Psoas muscle (tissue), 7 donors: ENCODE measurements at regions not wholly inside any gene's neighbourhood (a gene's known extent, or its start where the extent isn't known, plus 50 kb on each side); places are given as distances from the start of the nearest gene placed in this dataset.

Experiments
- ATAC-seq, 4 donors: fragments of 200-7000 bp; cut with Tn5 transposase; one replicate each; pipeline ENCODE4 v1.9.1; 2020; ENCODE audit warnings: moderate library complexity in 3 of 4, mild to moderate bottlenecking in 2 of 4
- DNase-seq, 2 donors: peaks; one replicate each; pipeline ENCODE4 v3.0.0-alpha.2; 2020
- H3K27ac ChIP-seq: fragments of 200-600 bp; one replicate; pipeline ENCODE4 v1.8.0; 2022
- H3K27me3 ChIP-seq, 3 donors: fragments of 200-600 bp in 1 of 3; one replicate each; pipeline versions ENCODE4 v1.6.1 to v1.8.0; 2013 to 2022; ENCODE audit warnings: low read length in 2 of 3, mild to moderate bottlenecking in 2 of 3, moderate library complexity in 1 of 3; ENCODE audit not compliant: insufficient read depth in 3 of 3
- H3K36me3 ChIP-seq, 2 donors: fragments of 200-600 bp in 1 of 2; one replicate each; pipeline versions ENCODE4 v1.6.1 to v1.8.0; 2013 to 2022; ENCODE audit warnings: low read depth in 1 of 2, mild to moderate bottlenecking in 1 of 2, moderate library complexity in 1 of 2; ENCODE audit not compliant: insufficient read depth in 1 of 2
- H3K4me1 ChIP-seq: fragments of 200-600 bp; one replicate; pipeline ENCODE4 v1.8.0; 2022
- H3K4me3 ChIP-seq: fragments of 200-600 bp; one replicate; pipeline ENCODE4 v1.8.0; 2022; ENCODE audit warnings: mild to moderate bottlenecking
- H3K9me3 ChIP-seq: fragments of 200-600 bp; one replicate; pipeline ENCODE4 v1.8.0; 2022
- CTCF ChIP-seq: fragments of 200-600 bp; IDR thresholded peaks from one replicate; pipeline ENCODE4 v1.8.0; 2022; ENCODE audit warnings: antibody characterized with exemption
- WGBS, 3 donors: extraction: QIAGEN DNeasy Blood & Tissue Kit; methylation state at CpG; one replicate each; pipeline versions ENCODE4 v1.1.6 to v1.1.7; 2013; 5-methylcytosine and 5-hydroxymethylcytosine counted together
- intact Hi-C, 2 donors: fragments of 100-400 bp; cut with DNase I; formaldehyde crosslinking; loops; one replicate each; pipeline versions ENCODE4 v1.11.0 to v1.14.2; 2022
- donor health status: healthy with polysubstance abuse.
- donor health status: DM: no; HTN: no; CAD: no; lungs with moderate emphysema.
- donor health status: Bipolar disorder and iron deficiency.
- donor health status: healthy.
- donor health status: DM: yes; HTN: yes; CAD: no.
- donor health status: DM: no; HTN: no; CAD: no.
- donor health status: DM: yes; HTN: yes; CAD: no.

GRCh38 chr20:6863355-6863754, 95.9 kb downstream of the BMP2 start:
- H3K27me3 ChIP-seq: no peaks in the 10 kb centered on the region
- ATAC-seq: no peak
- no peak overlapping the region for H3K27ac ChIP-seq
- no peaks in the 10 kb centered on the region for H3K9me3 ChIP-seq
- intact Hi-C loops: no loop called here
- H3K36me3 ChIP-seq: no peaks in the 10 kb centered on the region
- H3K4me3 ChIP-seq: no peak overlapping the region
- TF ChIP-seq CTCF: no peak
- H3K4me1 ChIP-seq: no peaks in the 10 kb centered on the region
- DNase-seq: no peak
- WGBS, 3 donors: 64 to 76% (median 66%) methylated on average over 2 of the region's 2 CpGs

DNA sequence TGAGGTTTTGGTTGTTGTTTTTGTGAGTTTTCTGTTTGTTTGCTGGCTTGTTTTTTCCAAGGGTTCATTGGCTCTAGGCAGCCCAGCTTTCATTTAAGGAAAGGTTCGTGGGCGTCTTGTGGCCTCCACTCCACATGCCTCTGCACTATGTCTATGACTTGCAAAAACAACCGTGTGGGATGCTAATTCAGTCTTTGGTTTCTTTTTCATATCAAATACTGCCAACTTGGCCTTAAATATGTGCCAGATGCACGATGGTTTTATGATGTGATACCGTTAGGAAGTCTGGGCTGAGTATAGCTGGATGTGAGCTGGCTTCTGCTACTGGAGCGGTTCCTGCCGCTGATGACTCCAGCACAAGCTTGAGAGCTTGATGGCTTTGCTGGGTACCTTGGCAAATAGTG, 96.3 kb downstream of the BMP2 start:
- 24 to 59% (median 28%) methylated on average over 7 of the region's 7 CpGs for WGBS, 3 donors
- H3K4me3 ChIP-seq: no peak overlapping the region
- H3K9me3 ChIP-seq: no peaks in the 10 kb centered on the region
- no peaks in the 10 kb centered on the region for H3K36me3 ChIP-seq
- no peak for DNase-seq
- TF ChIP-seq CTCF: no peak
- intact Hi-C loops: no loop called here
- no peaks in the 10 kb centered on the region for H3K4me1 ChIP-seq
- ATAC-seq: no peak
- no peak overlapping the region for H3K27ac ChIP-seq
- H3K27me3 ChIP-seq: no peaks in the 10 kb centered on the region

- Histone ChIP-seq H3K4me3 (no peak overlapping the region), H3K4me1 (no peaks in the 10 kb centered on the region), H3K27me3 (no peaks in the 10 kb centered on the region), H3K9me3 (no peaks in the 10 kb centered on the region), H3K36me3 (no peaks in the 10 kb centered on the region), H3K27ac (no peak overlapping the region)
- TF ChIP-seq CTCF: no peak
- intact Hi-C loops: no loop called here
- DNase-seq: no peak
- ATAC-seq: no peak
- 38 to 51% (median 41%) methylated on average over 5 of the region's 5 CpGs for WGBS, 3 donors
Observed at GRCh38 chr20:6864740-6865139, 97.3 kb downstream of the BMP2 start.

DNA sequence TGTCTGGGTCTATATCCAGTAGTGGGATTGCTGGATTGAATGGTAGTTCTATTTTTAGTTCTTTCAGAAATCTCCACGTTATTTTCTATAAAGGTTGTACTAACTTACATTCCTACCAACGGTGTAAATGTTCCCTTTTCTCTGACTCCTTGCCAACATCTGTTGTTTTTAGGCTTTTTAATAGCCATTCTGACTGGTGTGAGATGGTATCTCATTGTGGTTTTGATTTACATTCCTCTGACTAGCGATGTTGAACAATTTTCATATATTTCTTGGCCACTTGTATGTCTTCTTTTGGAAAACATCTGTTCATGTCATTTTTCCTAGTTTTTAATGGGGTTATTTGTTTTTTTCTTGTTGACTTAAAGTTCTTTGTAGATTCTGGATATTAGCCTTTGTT, 99.3 kb downstream of the BMP2 start:
- 7 to 16% (median 7%) methylated on average over 3 of the region's 3 CpGs for WGBS, 3 donors
- no peak for ATAC-seq
- intact Hi-C loops: no loop called here
- Histone ChIP-seq H3K27me3 (no peaks in the 10 kb centered on the region), H3K9me3 (no peaks in the 10 kb centered on the region), H3K4me3 (no peak overlapping the region), H3K4me1 (no peaks in the 10 kb centered on the region), H3K27ac (no peak overlapping the region), H3K36me3 (no peaks in the 10 kb centered on the region)
- no peak for DNase-seq
- no peak for TF ChIP-seq CTCF

- H3K27ac ChIP-seq: no peak overlapping the region
- TF ChIP-seq CTCF: no peak
- H3K4me3 ChIP-seq: no peak overlapping the region
- intact Hi-C loops: no loop called here
- 19 to 31% (median 22%) methylated on average over 7 of the region's 7 CpGs for WGBS, 3 donors
- no peaks in the 10 kb centered on the region for H3K9me3 ChIP-seq
- peak in 1 of 2 donors; percentile 15 for DNase-seq
- peak in 1 of 4 donors; percentile 57 for ATAC-seq
- H3K27me3 ChIP-seq: peaks cover 0 to 2% (median 0%) of the 10 kb centered on the region in 3 donors
- H3K36me3 ChIP-seq: no peaks in the 10 kb centered on the region
- no peaks in the 10 kb centered on the region for H3K4me1 ChIP-seq
Observed at GRCh38 chr20:6868861-6869260, 101.4 kb downstream of the BMP2 start.
